K562 (cell line): ENCODE measurements at regions not wholly inside any gene's neighbourhood (a gene's known extent, or its start where the extent isn't known, plus 50 kb on each side); places are given as distances from the start of the nearest gene placed in this dataset.

Source experiments
- ATAC-seq: fragments of 200-7000 bp; cut with Tn5 transposase; 3 replicates; pipeline ENCODE4 v1.9.1; 2020; ENCODE audit warnings: moderate library complexity
- BruUV-seq: library from RNA; stranded (reverse); fragments of 400-500 nt; replicated peaks from 2 replicates; lab custom pipeline; 2021; lab: Mats Ljungman, UMichigan
- CTCF ChIA-PET: fragments of 300-600 bp; formaldehyde crosslinking; extraction: SDS; loops from one replicate; lab custom pipeline; 2021; ENCODE audit warnings: low intra/inter-chr PET ratio; lab: Yijun Ruan, JAX
- POLR2A ChIA-PET: fragments of 300-600, 350-650 bp; sonication (Branson Sonifier 250); formaldehyde crosslinking; extraction: SDS; loops from one replicate; lab custom pipeline; 2021; ENCODE audit warnings: antibody characterized with exemption, inconsistent platforms; lab: Yijun Ruan, JAX
- DNase-seq, 4 experiments: peaks; one replicate each; pipeline versions ENCODE4 v3.0.0 to v3.0.0-alpha.2; 2011 to 2018; ENCODE audit warnings: low spot score in 3 of 4, mixed read lengths in 3 of 4; ENCODE audit errors: extremely low read depth in 1 of 4
- FAIRE-seq: peaks from 2 replicates; lab custom pipeline; 2011; peaks lifted over from hg19 to GRCh38; lab: Jason Lieb, UNC
- H2AFZ ChIP-seq: 2 replicates; pipeline ENCODE4 v1.6.0; 2011; ENCODE audit warnings: low read depth, low read length, control low read depth, inconsistent platforms
- H3K27ac ChIP-seq: fragments of 200-600 bp; 3 replicates; pipeline ENCODE4 v1.8.0; 2011; ENCODE audit warnings: low read depth, mild to moderate bottlenecking, control low read depth, inconsistent platforms, low read length, moderate library complexity, mixed read lengths; ENCODE audit errors: extremely low read depth
- H3K27me3 ChIP-seq, 2 experiments: fragments of 300-600 bp in 1 of 2; 2 replicates in 1 of 2; 3 replicates in 1 of 2; pipeline versions ENCODE4 v1.6.0 to v1.8.0; 2011; ENCODE audit warnings: inconsistent platforms in 2 of 2, low read length in 2 of 2, mild to moderate bottlenecking in 1 of 2, mixed read lengths in 1 of 2, moderate library complexity in 1 of 2; ENCODE audit not compliant: control insufficient read depth in 2 of 2, insufficient read depth in 2 of 2
- H3K36me3 ChIP-seq: fragments of 300-600 bp; 3 replicates; pipeline ENCODE4 v1.8.0; 2011; ENCODE audit warnings: mild to moderate bottlenecking, low read length, inconsistent platforms; ENCODE audit not compliant: control insufficient read depth, insufficient read depth
- H3K4me1 ChIP-seq, 2 experiments: fragments of 200-600 bp in 1 of 2; replicated peaks in 1 of 2; 2 replicates in 1 of 2; 3 replicates in 1 of 2; pipeline versions ENCODE4 v1.5.1 to v1.8.0; 2011; ENCODE audit warnings: inconsistent platforms in 2 of 2, low read length in 2 of 2, mild to moderate bottlenecking in 1 of 2, mixed read lengths in 1 of 2, moderate library complexity in 1 of 2; ENCODE audit not compliant: control insufficient read depth in 2 of 2, insufficient read depth in 2 of 2
- H3K4me2 ChIP-seq: 2 replicates; pipeline ENCODE4 v1.6.1; 2011; ENCODE audit warnings: low read length, control low read depth, inconsistent platforms, mixed read lengths; ENCODE audit not compliant: insufficient read depth
- H3K4me3 ChIP-seq: fragments of 200-600 bp; sonication (generic), shearing (Covaris generic); 2 replicates; pipeline ENCODE4 v1.5.1; 2016; ENCODE audit warnings: control low read depth, inconsistent platforms
- H3K79me2 ChIP-seq: fragments of 200-600 bp; 3 replicates; pipeline ENCODE4 v1.8.0; 2011; ENCODE audit warnings: low read length, inconsistent platforms; ENCODE audit not compliant: control insufficient read depth, insufficient read depth
- H3K9ac ChIP-seq, 2 experiments: 2 replicates each; pipeline versions ENCODE4 v1.6.0 to v1.6.1; 2011; ENCODE audit warnings: low read depth in 2 of 2, low read length in 2 of 2, control low read depth in 1 of 2, inconsistent platforms in 1 of 2, mild to moderate bottlenecking in 1 of 2, mixed read lengths in 1 of 2; ENCODE audit not compliant: insufficient read depth in 1 of 2
- H3K9me1 ChIP-seq: one replicate; pipeline ENCODE4 v1.6.0; 2011; ENCODE audit warnings: inconsistent platforms, mild to moderate bottlenecking, low read length, moderate library complexity; ENCODE audit not compliant: control insufficient read depth, insufficient read depth
- H3K9me3 ChIP-seq: replicated peaks from 2 replicates; pipeline ENCODE4 v1.5.1; 2011; ENCODE audit warnings: low read depth, low read length, inconsistent platforms; ENCODE audit not compliant: control insufficient read depth, insufficient read depth
- H4K20me1 ChIP-seq: replicated peaks from 2 replicates; pipeline ENCODE4 v1.6.1; 2011; ENCODE audit warnings: low read length, inconsistent platforms, mixed read lengths; ENCODE audit not compliant: control insufficient read depth, insufficient read depth
- CAMTA2 ChIP-seq: fragments of 250-450 bp; sonication (Bioruptor Pico); conservative IDR thresholded peaks from 2 replicates; pipeline ENCODE4 v1.5.1; 2022
- CTBP1 ChIP-seq: fragments of 450-650 bp; IDR thresholded peaks from 2 replicates; pipeline ENCODE4 v1.6.1; 2016; ENCODE audit warnings: borderline replicate concordance
- HNRNPK ChIP-seq: fragments of 200-400 bp; formaldehyde crosslinking; IDR thresholded peaks from one replicate; pipeline ENCODE4 v1.6.1; 2018; ENCODE audit warnings: mild to moderate bottlenecking, low read depth, low read length; ENCODE audit not compliant: poor library complexity, severe bottlenecking
- L3MBTL2 ChIP-seq: fragments of 450-650 bp; IDR thresholded peaks from 2 replicates; pipeline ENCODE4 v1.6.1; 2016; ENCODE audit warnings: mild to moderate bottlenecking, moderate library complexity
- STAG1 ChIP-seq: sonication (generic); formaldehyde crosslinking; IDR thresholded peaks from 2 replicates; pipeline ENCODE4 v1.5.0; 2020; ENCODE audit warnings: missing genetic modification reagents, borderline replicate concordance
- SUPT5H ChIP-seq: fragments of 450-650 bp; IDR thresholded peaks from 2 replicates; pipeline ENCODE4 v1.6.1; 2016
- TAF9B ChIP-seq: fragments of 450-650 bp; IDR thresholded peaks from 2 replicates; pipeline ENCODE4 v1.6.1; 2018; ENCODE audit warnings: mild to moderate bottlenecking; ENCODE audit not compliant: partially characterized antibody
- ZNF311 ChIP-seq: fragments of 250-450 bp; sonication (Bioruptor Pico); IDR thresholded peaks from 2 replicates; pipeline ENCODE4 v1.4.0; 2020; ENCODE audit warnings: mild to moderate bottlenecking, moderate library complexity
- WGBS: fragments of 100-300 bp; shearing (Covaris generic); methylation state at CpG from one replicate; pipeline ENCODE4 v1.1.6; 2016; ENCODE audit warnings: low coverage, mixed read lengths; ENCODE audit not compliant: insufficient coverage; ENCODE audit errors: missing lambda C conversion rate; 5-methylcytosine and 5-hydroxymethylcytosine counted together
- in situ Hi-C: fragments of 300-500 bp; cut with MboI; formaldehyde crosslinking; loops from 4 replicates; pipeline ENCODE4 v1.15.0; 2018; ENCODE audit warnings: inconsistent platforms, mixed read lengths
- intact Hi-C: fragments of 100-400 bp; cut with micrococcal nuclease; formaldehyde crosslinking; loops from 2 replicates; pipeline ENCODE4 v1.14.2; 2022
- TF ChIP-seq, protein P1 (sequence below): IDR thresholded peaks from 2 replicates; pipeline ENCODE4 v1.6.1; 2014; ENCODE audit warnings: antibody characterized with exemption
- TF ChIP-seq, protein P2 (sequence below): fragments of 450-650 bp; formaldehyde crosslinking; IDR thresholded peaks from 2 replicates; pipeline ENCODE4 v1.4.0; 2020; ENCODE audit warnings: mild to moderate bottlenecking, mixed read lengths
- TF ChIP-seq, protein P3 (sequence below): sonication (generic); formaldehyde crosslinking; IDR thresholded peaks from 2 replicates; pipeline ENCODE4 v1.8.1; 2023; ENCODE audit warnings: mild to moderate bottlenecking, missing genetic modification reagents, moderate library complexity

DNA sequence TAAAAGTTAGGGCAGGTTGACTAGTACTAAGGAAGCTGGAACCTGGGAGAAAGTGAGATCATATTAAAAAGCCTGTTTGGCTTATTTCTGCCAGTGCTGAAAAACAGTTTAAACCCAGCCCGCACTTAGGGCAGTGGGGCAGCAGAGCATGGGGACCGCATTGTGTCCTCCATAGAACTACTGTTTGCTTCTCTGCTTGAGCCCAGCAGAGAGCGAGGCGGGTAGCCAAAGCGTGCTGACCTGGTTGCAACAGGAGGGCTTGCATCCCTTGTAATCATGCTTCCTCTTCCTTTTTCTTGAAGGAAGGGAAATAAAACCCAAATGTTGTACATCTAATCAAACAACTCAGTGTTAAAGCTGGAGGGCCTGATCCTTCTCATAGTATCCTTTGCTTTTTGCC is 82.5 kb upstream of the HOXC13 start:
- Histone ChIP-seq H3K9me1 (no peaks in the 10 kb centered on the region), H3K36me3 (no peaks in the 10 kb centered on the region), H3K79me2 (no peaks in the 10 kb centered on the region), H2AFZ (no peak overlapping the region), H3K4me3 (no peak overlapping the region), H3K27ac (no peak overlapping the region), H3K9me3 (no peaks in the 10 kb centered on the region), H3K9ac (no peak overlapping the region), H3K4me1 (no peaks in the 10 kb centered on the region), H3K4me2 (no peak overlapping the region), H4K20me1 (no peaks in the 10 kb centered on the region), H3K27me3 (peaks cover 4 to 10% of the 10 kb centered on the region in 2 experiments; a peak in 4 of 5 replicates)
- DNase-seq (no peak), FAIRE-seq (no peak), ATAC-seq (no peak)
- WGBS: 0% methylated on average over 5 of the region's 5 CpGs
- no TSS peak for BruUV-seq
- intact Hi-C loops (no loop called here), in situ Hi-C loops (no loop called here)
- ChIA-PET POLR2A (interaction anchor here (0.7 kb wide), 1 partner anchor 103 kb away, joined by 3 read pairs; no protein-coding TSS in a partner anchor), CTCF (no interaction called here)
- TF ChIP-seq HNRNPK (no peak), STAG1 (no peak), SUPT5H (no peak), L3MBTL2 (no peak), ZNF311 (CRISPR knock-in tag) (no peak), CTBP1 (no peak), TAF9B (no peak), CAMTA2 (CRISPR knock-in tag) (no peak)
- TF ChIP-seq, protein P1, sequence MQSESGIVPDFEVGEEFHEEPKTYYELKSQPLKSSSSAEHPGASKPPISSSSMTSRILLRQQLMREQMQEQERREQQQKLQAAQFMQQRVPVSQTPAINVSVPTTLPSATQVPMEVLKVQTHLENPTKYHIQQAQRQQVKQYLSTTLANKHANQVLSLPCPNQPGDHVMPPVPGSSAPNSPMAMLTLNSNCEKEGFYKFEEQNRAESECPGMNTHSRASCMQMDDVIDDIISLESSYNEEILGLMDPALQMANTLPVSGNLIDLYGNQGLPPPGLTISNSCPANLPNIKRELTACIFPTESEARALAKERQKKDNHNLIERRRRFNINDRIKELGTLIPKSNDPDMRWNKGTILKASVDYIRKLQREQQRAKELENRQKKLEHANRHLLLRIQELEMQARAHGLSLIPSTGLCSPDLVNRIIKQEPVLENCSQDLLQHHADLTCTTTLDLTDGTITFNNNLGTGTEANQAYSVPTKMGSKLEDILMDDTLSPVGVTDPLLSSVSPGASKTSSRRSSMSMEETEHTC: no peak
- TF ChIP-seq, protein P2, sequence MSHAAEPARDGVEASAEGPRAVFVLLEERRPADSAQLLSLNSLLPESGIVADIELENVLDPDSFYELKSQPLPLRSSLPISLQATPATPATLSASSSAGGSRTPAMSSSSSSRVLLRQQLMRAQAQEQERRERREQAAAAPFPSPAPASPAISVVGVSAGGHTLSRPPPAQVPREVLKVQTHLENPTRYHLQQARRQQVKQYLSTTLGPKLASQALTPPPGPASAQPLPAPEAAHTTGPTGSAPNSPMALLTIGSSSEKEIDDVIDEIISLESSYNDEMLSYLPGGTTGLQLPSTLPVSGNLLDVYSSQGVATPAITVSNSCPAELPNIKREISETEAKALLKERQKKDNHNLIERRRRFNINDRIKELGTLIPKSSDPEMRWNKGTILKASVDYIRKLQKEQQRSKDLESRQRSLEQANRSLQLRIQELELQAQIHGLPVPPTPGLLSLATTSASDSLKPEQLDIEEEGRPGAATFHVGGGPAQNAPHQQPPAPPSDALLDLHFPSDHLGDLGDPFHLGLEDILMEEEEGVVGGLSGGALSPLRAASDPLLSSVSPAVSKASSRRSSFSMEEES (CRISPR knock-in tag): no peak
- TF ChIP-seq, protein P3, sequence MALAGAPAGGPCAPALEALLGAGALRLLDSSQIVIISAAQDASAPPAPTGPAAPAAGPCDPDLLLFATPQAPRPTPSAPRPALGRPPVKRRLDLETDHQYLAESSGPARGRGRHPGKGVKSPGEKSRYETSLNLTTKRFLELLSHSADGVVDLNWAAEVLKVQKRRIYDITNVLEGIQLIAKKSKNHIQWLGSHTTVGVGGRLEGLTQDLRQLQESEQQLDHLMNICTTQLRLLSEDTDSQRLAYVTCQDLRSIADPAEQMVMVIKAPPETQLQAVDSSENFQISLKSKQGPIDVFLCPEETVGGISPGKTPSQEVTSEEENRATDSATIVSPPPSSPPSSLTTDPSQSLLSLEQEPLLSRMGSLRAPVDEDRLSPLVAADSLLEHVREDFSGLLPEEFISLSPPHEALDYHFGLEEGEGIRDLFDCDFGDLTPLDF: no peak
